ENCODE measurements at regions not wholly inside any gene's neighbourhood (a gene's known extent, or its start where the extent isn't known, plus 50 kb on each side); places are given as distances from the start of the nearest gene placed in this dataset.

GRCh38 chr4:23584024-23584423 lies 305.8 kb downstream of the PPARGC1A start:
- TF ChIP-seq CTCF (IDR thresholded peaks at IDR 0.05) (no peak), POLR2A (IDR thresholded peaks at IDR 0.05) (no peak)
